Left hindlimb (tissue), 1 donor: ENCODE measurements at regions not wholly inside any gene's neighbourhood (a gene's known extent, or its start where the extent isn't known, plus 50 kb on each side); places are given as distances from the start of the nearest gene placed in this dataset.
A peak's percentile ranks its signal among the peaks of the same experiment; 100 is the strongest.
"Not testable (repeated sequence)": the region's sequence is repeated elsewhere in the genome, so short reads cannot be mapped to it uniquely, and the experiment has no call there.

ENCODE experiments used
- DNase-seq: peaks from one replicate; pipeline ENCODE4 v3.0.0-alpha.2; 2018

DNA sequence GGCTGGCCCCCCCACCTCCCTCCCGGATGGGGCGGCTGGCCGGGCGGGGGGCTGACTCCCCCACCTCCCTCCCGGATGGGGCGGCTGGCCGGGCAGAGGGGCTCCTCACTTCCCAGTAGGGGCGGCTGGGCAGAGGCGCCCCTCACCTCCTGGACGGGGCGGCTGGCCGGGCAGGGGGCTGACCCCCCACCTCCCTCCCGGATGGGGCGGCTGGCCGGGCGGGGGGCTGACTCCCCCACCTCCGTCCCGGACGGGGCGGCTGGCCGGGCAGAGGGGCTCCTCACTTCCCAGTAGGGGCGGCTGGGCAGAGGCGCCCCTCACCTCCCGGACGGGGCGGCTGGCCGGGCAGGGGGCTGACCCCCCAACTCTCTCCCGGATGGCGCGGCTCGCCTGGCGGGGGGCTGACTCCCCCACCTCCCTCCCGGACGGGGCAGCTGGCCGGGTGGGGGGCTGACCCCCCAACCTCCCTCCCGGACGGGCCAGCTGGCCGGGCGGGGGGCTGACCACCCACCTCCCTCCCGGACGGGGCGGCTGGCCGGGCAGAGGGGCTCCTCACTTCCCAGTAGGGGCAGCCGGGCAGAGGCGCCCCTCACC, 194.1 kb upstream of the GRIA1 start:
- DNase-seq, result not testable (repeated sequence)

GRCh38 chr5:153299891-153300290, 190.6 kb upstream of the GRIA1 start:
- no peak for DNase-seq

GRCh38 chr5:153308282-153308681, 182.2 kb upstream of the GRIA1 start:
- DNase-seq, result no peak

DNA sequence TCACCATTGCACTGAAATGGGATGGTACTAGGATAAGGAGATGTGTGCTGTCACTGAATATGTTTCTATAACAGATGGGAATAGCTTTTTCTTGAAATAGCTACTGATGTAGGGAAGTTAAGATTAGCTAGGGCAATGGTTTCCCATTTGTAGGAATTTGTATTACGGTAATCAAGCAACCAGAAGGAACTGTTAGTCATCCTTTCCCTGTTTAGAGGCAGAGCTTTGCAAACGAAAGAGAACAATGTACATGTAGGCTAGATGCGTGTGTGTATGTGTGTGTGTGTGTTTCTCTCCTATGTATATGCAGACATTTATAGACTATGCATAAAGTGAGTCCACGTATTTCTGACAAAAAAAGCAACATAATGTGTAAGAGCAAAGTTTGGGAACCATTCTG, 171.9 kb upstream of the GRIA1 start:
- no peak for DNase-seq

DNA sequence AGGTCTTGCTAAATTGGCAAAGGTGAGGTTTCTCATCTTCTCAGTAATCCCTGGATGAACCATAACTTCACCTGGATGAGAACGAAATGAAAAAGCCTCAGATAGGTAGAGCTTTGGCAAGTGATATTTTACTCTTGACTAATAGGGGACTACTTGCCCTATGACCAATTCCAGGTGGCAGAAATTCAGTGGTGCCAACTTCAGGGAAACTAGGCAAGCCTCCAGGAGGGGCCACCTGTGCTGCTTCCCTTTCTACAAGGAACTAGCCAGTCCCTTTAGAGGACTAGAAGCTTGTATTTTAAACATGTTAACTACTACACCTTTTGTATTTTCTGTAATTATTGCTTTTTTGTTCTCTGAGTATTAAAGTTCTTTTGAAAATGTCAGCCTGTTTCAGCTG, 169.0 kb upstream of the GRIA1 start:
- DNase-seq, result no peak

DNA sequence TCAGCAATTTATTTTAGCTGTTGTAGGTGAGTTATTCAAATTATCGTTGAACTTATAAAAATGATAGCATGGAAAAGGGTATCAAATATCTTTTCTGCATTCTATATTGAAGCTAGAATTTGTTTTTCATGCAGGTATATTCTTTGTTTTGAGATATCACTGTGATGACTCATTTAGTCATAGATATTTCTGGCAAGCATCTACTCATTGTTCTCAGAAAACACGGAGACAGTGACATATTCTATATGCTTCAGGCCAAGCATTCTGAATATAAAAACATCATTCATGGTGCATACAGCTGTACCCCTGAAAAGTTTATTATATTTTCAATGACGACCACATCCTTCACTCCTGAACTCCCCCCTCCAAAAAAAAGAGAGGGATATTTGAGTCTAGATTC, 150.3 kb upstream of the GRIA1 start:
- no peak for DNase-seq

DNA sequence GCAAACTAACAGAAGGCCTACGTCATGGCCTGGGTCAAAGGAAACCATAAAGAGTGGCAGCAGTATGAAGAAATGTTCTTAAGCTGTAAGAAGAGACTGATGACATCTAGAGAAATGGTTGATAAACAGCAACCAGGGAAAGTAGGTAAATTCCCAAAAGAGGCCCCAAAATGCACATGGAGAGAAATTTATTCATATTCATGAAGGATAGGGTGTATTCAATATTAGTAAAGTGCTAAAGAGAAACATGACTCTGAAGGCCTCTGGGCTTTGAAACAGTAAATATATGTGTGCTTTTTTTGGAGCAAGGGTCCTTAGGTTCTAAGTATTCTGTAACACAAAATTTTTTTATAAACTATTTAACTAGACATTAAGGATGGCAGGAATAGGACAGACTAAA, 149.7 kb upstream of the GRIA1 start:
- no peak for DNase-seq

- DNase-seq, result no peak
Measured at GRCh38 chr5:153342487-153342886, 148.0 kb upstream of the GRIA1 start.

- DNase-seq, result no peak
Measured at GRCh38 chr5:153347611-153348010, 142.9 kb upstream of the GRIA1 start.

- DNase-seq, result peak; percentile 37
Measured at GRCh38 chr5:153350175-153350883, 140.1 kb upstream of the GRIA1 start.

- no peak for DNase-seq
Measured at GRCh38 chr5:153352685-153353219, 137.7 kb upstream of the GRIA1 start.

DNA sequence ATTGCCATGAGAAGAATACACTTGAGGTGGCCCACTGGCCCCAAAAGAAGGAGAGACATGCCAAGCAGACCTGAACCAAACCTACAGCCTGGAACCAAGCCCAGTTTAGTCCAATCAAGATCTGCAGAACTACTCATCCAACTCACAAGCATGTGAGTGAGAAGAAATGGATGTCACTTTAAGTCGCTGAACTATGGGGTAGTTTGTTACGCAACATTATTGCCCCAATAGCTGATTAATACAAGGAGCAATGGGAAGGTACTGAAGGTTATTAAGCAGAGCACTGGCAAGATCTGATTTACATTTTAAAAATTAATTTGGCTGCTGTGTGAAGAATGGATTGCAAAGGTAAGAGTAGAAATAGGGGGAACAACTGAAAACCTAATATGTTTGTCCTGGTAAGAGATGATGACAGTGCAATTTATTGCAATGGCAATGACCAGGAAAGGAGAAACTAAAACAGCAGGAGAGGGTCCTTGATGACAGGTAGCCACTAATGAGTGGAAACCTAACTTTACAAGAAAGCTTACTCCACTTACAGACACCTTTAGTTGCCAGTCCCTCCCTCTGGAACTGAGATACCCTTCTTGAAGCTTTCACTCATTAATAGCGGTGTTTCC, 132.9 kb upstream of the GRIA1 start:
- no peak for DNase-seq

DNA sequence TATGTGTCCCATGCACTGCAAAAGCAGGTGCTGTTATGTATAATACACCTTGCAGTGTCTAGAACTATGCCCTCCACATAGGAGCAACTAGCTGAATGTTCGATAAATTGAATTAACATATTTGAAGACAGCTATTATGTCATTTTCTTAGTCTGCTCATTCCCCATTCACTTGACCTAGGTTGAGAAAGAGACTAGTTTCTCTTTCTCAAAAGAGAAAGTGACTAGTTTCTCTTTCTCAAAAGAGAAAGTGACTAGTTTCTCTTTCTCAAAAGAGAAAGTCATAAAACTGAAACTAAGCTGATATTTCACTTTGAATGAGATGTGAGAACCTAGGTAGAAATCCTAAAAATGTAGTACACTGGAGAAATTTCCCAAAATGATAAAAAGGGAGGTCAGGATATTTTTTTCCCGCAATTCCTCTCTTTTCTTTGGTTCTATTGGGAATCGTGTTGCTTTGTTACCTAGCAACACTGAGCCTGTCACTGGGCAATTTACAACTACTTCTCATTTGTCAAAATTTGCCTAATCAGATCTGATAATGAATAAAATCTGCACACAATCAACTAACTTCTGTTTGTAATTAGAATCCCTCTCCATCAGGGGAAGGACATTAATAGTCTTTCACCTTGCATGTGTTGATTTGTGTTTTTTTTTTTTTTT, 132.0 kb upstream of the GRIA1 start:
- no peak for DNase-seq

GRCh38 chr5:153360860-153361259, 129.6 kb upstream of the GRIA1 start:
- DNase-seq, result no peak

DNA sequence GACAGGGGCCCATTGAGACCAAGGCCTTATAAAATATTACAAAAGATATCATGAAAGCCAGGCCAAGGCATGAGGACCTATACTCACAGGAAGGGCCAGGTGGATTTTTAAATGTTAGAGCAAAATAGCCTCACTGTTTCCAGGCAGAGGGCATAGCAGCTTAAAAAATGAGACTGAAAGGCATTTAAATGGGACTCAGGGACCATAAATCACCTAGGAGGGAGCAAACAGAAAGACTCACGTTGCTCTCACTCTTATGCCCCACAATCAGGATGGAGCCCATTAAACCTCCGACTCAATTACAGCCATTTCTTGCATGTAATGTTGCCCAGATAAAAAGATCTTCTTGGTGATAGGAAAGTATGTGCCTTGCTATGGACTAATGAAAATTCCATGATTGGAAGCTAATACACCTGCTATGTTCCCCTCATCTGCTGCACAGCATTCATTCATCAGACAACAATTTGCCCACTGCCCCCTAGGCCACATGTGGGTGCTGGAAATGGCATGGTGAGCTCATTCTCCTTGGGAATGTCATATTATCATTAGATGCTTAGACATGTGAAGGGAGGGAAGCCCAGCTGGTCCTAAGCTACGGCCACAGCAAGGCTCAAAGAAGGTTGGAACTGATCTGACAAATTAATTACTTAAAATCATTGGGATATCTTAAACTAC, 128.6 kb upstream of the GRIA1 start:
- DNase-seq, result no peak

- no peak for DNase-seq
Measured at GRCh38 chr5:153365547-153365946, 124.9 kb upstream of the GRIA1 start.

DNA sequence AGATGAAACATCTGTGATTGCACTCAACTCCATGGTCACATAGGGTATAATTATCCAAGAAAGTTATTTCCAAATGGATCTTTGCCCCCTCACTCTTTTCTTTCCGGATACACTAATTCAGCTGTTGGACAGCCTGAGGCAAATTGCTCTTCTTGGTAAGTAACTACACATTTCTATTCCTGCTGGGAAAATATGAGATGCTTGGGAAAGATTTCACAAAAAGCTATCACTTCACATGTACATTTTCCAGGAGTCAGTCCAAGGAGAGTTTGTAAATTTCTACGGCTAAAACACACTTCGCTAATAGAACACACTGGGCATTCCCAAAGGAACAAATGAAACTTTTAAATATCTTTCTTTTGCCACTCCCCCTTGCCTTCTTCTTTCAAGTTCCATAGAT, 123.0 kb upstream of the GRIA1 start:
- DNase-seq, result no peak

GRCh38 chr5:153372425-153373129, 117.9 kb upstream of the GRIA1 start:
- DNase-seq, result no peak

DNA sequence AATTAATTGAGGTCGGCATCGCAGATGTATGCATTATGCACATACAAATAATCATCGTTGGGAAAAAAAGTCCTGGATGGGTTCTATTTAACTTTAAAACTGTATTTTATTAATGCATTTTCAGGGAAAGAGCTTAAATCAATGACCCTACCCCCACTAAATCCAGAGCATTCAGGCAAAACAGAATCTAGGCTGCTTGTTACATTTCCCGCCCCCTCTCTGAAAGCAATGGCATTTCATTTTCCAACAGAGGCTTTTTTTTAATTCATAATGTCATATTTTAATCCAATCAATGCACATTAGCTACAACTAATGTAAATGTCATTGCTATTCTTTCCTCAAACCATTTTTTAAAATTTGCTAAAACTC, 117.4 kb upstream of the GRIA1 start:
- DNase-seq, result no peak

DNA sequence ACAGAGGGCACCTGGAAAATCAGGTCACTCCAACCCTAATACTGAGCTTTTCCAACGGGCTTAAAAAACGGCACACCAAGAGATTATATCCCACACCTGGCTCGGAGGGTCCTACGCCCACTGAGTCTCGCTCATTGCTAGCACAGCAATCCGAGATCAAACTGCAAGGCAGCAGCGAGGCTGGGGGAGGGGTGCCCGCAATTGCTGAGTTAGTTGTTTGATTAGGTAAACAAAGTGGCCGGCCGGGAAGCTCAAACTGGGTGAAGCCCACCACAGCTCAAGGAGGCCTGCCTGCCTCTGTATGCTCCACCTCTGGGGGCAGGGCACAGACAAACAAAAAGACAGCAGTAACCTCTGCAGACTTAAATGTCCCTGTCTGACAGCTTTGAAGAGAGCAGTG, 108.8 kb upstream of the GRIA1 start:
- not testable (repeated sequence) for DNase-seq

GRCh38 chr5:153390569-153390968, 99.9 kb upstream of the GRIA1 start:
- no peak for DNase-seq

DNA sequence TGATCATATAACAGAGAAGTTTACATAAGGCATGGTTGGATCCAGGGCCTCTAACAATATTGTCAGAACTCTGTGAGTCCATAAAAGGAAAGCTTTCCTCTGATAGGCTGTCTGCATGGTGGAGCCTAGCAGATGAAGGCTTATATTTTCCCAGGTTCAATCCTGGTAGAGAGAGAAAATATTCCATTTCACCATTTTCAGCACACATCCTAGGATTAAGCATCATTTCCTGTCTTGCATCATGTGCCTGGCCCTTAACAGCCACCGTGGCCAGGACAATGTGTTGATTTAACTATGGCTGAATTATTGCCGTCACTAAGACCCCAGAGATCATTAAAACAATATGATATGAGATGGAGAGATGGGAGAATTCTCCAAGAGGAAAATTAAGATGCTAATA, 90.9 kb upstream of the GRIA1 start:
- no peak for DNase-seq

- no peak for DNase-seq
Measured at GRCh38 chr5:153400931-153401330, 89.5 kb upstream of the GRIA1 start.
